ENCODE measurements at regions not wholly inside any gene's neighbourhood (a gene's known extent, or its start where the extent isn't known, plus 50 kb on each side); places are given as distances from the start of the nearest gene placed in this dataset.

DNA sequence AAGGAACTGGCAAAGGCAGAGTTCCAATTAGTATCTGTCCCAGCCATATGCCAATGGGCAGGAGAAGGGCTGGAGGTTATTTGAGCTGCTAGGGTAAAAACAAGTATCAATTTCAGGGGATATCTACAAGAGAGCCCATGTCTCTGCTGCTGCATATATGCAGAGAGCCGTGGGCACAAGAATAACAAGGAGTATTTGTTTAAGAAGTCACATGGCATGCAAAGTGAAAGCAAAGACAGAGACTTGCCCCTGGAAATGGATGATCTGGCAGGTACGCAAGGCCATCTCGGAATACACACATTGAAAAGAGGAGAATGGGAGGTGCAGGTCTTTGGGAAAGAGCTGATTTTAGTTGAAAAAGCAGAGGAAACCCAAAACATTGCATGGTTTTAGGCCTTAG lies 170.6 kb downstream of the EVA1A start:
- TF ChIP-seq, protein P1, sequence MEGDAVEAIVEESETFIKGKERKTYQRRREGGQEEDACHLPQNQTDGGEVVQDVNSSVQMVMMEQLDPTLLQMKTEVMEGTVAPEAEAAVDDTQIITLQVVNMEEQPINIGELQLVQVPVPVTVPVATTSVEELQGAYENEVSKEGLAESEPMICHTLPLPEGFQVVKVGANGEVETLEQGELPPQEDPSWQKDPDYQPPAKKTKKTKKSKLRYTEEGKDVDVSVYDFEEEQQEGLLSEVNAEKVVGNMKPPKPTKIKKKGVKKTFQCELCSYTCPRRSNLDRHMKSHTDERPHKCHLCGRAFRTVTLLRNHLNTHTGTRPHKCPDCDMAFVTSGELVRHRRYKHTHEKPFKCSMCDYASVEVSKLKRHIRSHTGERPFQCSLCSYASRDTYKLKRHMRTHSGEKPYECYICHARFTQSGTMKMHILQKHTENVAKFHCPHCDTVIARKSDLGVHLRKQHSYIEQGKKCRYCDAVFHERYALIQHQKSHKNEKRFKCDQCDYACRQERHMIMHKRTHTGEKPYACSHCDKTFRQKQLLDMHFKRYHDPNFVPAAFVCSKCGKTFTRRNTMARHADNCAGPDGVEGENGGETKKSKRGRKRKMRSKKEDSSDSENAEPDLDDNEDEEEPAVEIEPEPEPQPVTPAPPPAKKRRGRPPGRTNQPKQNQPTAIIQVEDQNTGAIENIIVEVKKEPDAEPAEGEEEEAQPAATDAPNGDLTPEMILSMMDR (conservative IDR thresholded peaks at IDR 0.05): no peak
- H3K79me2 ChIP-seq (ENCODE audit: low read depth): no peaks in the 10 kb centered on the region
- H3K27ac ChIP-seq: no peak overlapping the region
- no peaks in the 10 kb centered on the region for H3K9me3 ChIP-seq (ENCODE audit: insufficient read depth, low read depth)
- H3K4me2 ChIP-seq: no peak overlapping the region
- no peaks in the 10 kb centered on the region for H3F3A ChIP-seq (ENCODE audit: insufficient read depth, low read depth)
- no peaks in the 10 kb centered on the region for H3K9me2 ChIP-seq (ENCODE audit: insufficient read depth)
- no peak overlapping the region for H2AFZ ChIP-seq
- no peaks in the 10 kb centered on the region for H3K27me3 ChIP-seq (ENCODE audit: insufficient read depth, low read depth)
- ChIA-PET POLR2A (ENCODE audit: unreplicated experiment) (no interaction called here), CTCF (no interaction called here)
- DNase-seq: no peak
- no TSS peak for BruUV-seq (replicated peaks)
- no peaks in the 10 kb centered on the region for H3K36me3 ChIP-seq (ENCODE audit: low read depth)
- H3K4me1 ChIP-seq (replicated peaks; ENCODE audit: insufficient read depth): 0 out of 2 replicates have a peak, but pooled peaks cover 3% of the 10 kb centered on the region
- intact Hi-C loops (cut with micrococcal nuclease; ENCODE audit: unreplicated experiment): no loop called here
- no peaks in the 10 kb centered on the region for H4K20me1 ChIP-seq (ENCODE audit: insufficient read depth)
- H3K4me3 ChIP-seq: no peak overlapping the region

DNA sequence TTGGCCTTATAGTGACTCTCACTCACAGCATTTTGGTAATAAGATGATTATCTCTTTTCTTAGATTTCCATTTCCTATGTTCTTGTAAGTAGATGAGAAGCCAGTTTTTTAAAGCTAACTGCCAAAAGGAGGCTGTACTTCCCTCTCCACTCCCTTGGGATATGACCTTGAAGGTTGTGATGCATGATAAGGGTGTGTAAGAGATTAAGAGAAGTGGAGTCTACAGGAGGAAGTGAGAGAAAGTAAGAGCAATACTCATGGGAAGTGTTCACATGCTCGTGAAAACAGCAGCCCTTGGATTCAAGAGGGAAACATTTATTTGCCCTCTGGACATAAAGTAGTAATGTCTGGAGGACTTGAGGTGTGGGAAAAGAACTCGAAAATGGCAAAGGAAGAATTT lies 171.5 kb downstream of the EVA1A start:
- H3F3A ChIP-seq (ENCODE audit: insufficient read depth, low read depth): no peaks in the 10 kb centered on the region
- no TSS peak for BruUV-seq (replicated peaks)
- no peaks in the 10 kb centered on the region for H3K36me3 ChIP-seq (ENCODE audit: low read depth)
- no peak overlapping the region for H3K4me2 ChIP-seq
- no peaks in the 10 kb centered on the region for H3K4me1 ChIP-seq (replicated peaks; ENCODE audit: insufficient read depth)
- intact Hi-C loops (cut with micrococcal nuclease; ENCODE audit: unreplicated experiment): no loop called here
- ChIA-PET CTCF (no interaction called here), POLR2A (ENCODE audit: unreplicated experiment) (no interaction called here)
- DNase-seq: no peak
- H4K20me1 ChIP-seq (ENCODE audit: insufficient read depth): no peaks in the 10 kb centered on the region
- H3K9me2 ChIP-seq (ENCODE audit: insufficient read depth): no peaks in the 10 kb centered on the region
- TF ChIP-seq, protein P1 (conservative IDR thresholded peaks at IDR 0.05): no peak
- no peak for TF ChIP-seq EZH2 (IDR thresholded peaks at IDR 0.05; ENCODE audit: low read depth)
- H3K27ac ChIP-seq: no peak overlapping the region
- no peaks in the 10 kb centered on the region for H3K27me3 ChIP-seq (ENCODE audit: insufficient read depth, low read depth)
- H2AFZ ChIP-seq: no peak overlapping the region
- no peaks in the 10 kb centered on the region for H3K9me3 ChIP-seq (ENCODE audit: insufficient read depth, low read depth)
- no peak overlapping the region for H3K4me3 ChIP-seq
- H3K79me2 ChIP-seq (ENCODE audit: low read depth): no peaks in the 10 kb centered on the region

DNA sequence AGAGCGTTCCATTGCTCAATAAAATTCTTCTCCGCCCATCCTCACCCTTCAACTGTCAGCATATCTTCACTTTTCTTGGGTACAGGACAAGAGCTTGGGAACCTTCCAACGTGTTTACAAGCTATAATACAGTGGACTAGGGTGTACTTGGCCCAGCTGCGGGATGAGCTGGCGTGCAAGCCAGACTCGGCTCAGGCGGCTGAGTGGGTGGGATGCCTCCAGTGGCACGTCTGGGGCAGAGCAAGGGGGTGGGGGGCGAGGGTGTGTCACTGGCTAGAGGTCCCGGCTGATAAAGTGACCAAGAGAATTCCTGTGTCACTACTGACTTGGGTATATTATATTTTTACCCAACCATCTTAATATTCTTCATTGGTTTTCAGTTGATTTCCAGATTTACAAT lies 179.7 kb downstream of the EVA1A start:
- H3K4me2 ChIP-seq: no peak overlapping the region
- H4K20me1 ChIP-seq (ENCODE audit: insufficient read depth): no peaks in the 10 kb centered on the region
- H2AFZ ChIP-seq: no peak overlapping the region
- TF ChIP-seq EZH2 (IDR thresholded peaks at IDR 0.05; ENCODE audit: low read depth): no peak
- TF ChIP-seq, protein P1 (conservative IDR thresholded peaks at IDR 0.05): no peak
- no peaks in the 10 kb centered on the region for H3K4me1 ChIP-seq (replicated peaks; ENCODE audit: insufficient read depth)
- DNase-seq: no peak
- H3F3A ChIP-seq (ENCODE audit: insufficient read depth, low read depth): no peaks in the 10 kb centered on the region
- CTCF ChIA-PET: no interaction called here
- H3K27ac ChIP-seq: no peak overlapping the region
- BruUV-seq (replicated peaks): no TSS peak
- no peaks in the 10 kb centered on the region for H3K9me3 ChIP-seq (ENCODE audit: insufficient read depth, low read depth)
- H3K27me3 ChIP-seq (ENCODE audit: insufficient read depth, low read depth): no peaks in the 10 kb centered on the region
- H3K4me3 ChIP-seq: no peak overlapping the region
- no peaks in the 10 kb centered on the region for H3K9me2 ChIP-seq (ENCODE audit: insufficient read depth)
- intact Hi-C loops (cut with micrococcal nuclease; ENCODE audit: unreplicated experiment): no loop called here
- H3K36me3 ChIP-seq (ENCODE audit: low read depth): no peaks in the 10 kb centered on the region
- POLR2A ChIA-PET (ENCODE audit: unreplicated experiment): interaction anchor here (0.7 kb wide), 1 partner anchor 73 kb away, joined by 4 read pairs; no protein-coding TSS in a partner anchor
- H3K79me2 ChIP-seq (ENCODE audit: low read depth): no peaks in the 10 kb centered on the region

All from PC-9 (cell line).